ENCODE measurements at regions not wholly inside any gene's neighbourhood (a gene's known extent, or its start where the extent isn't known, plus 50 kb on each side); places are given as distances from the start of the nearest gene placed in this dataset.

- H3K9me3 Mint-ChIP-seq (ENCODE audit: unreplicated experiment) = no peaks in the 10 kb centered on the region
- no peaks in the 10 kb centered on the region for H3K4me1 Mint-ChIP-seq (ENCODE audit: insufficient read depth, unreplicated experiment)
- no peak for TF ChIP-seq CTCF (IDR thresholded peaks at IDR 0.05; ENCODE audit: unreplicated experiment)
- ChIA-PET CTCF (no interaction called here), POLR2A (interaction anchor here (0.7 kb wide), 1 partner anchor 224 kb away, joined by 3 read pairs; no protein-coding TSS in a partner anchor)
- no peaks in the 10 kb centered on the region for H3K36me3 Mint-ChIP-seq (ENCODE audit: insufficient read depth, unreplicated experiment)
- no peaks in the 10 kb centered on the region for H3K27me3 Mint-ChIP-seq (ENCODE audit: insufficient read depth, unreplicated experiment)
- intact Hi-C loops (cut with micrococcal nuclease) = no loop called here
- H3K4me3 Mint-ChIP-seq (ENCODE audit: unreplicated experiment) = no peak overlapping the region
- no TSS peak for BruUV-seq (replicated peaks)
- no peak overlapping the region for H3K27ac Mint-ChIP-seq (ENCODE audit: low read depth, unreplicated experiment)
- no peak for DNase-seq (ENCODE audit: unreplicated experiment)
Observed at GRCh38 chr12:30508205-30508967, 187.3 kb downstream of the IPO8 start.

GRCh38 chr12:30507576-30507975 is 188.1 kb downstream of the IPO8 start:
- Mint-ChIP-seq H3K4me1 (ENCODE audit: insufficient read depth, unreplicated experiment) (no peaks in the 10 kb centered on the region), H3K36me3 (ENCODE audit: insufficient read depth, unreplicated experiment) (no peaks in the 10 kb centered on the region), H3K4me3 (ENCODE audit: unreplicated experiment) (no peak overlapping the region), H3K9me3 (ENCODE audit: unreplicated experiment) (no peaks in the 10 kb centered on the region), H3K27me3 (ENCODE audit: insufficient read depth, unreplicated experiment) (no peaks in the 10 kb centered on the region), H3K27ac (ENCODE audit: low read depth, unreplicated experiment) (no peak overlapping the region)
- intact Hi-C loops (cut with micrococcal nuclease) = no loop called here
- ChIA-PET POLR2A (no interaction called here), CTCF (no interaction called here)
- no peak for TF ChIP-seq CTCF (IDR thresholded peaks at IDR 0.05; ENCODE audit: unreplicated experiment)
- no peak for DNase-seq (ENCODE audit: unreplicated experiment)
- no TSS peak for BruUV-seq (replicated peaks)

GRCh38 chr12:30506411-30506810 is 189.3 kb downstream of the IPO8 start:
- POLR2A ChIA-PET = interaction anchor here (0.6 kb wide), 1 partner anchor 18 kb away, joined by 3 read pairs; no protein-coding TSS in a partner anchor
- no TSS peak for BruUV-seq (replicated peaks)

GRCh38 chr12:30501718-30502117 is 194.0 kb downstream of the IPO8 start:
- no peaks in the 10 kb centered on the region for H3K27me3 Mint-ChIP-seq (ENCODE audit: insufficient read depth, unreplicated experiment)
- intact Hi-C loops (cut with micrococcal nuclease) = no loop called here
- no peaks in the 10 kb centered on the region for H3K9me3 Mint-ChIP-seq (ENCODE audit: unreplicated experiment)
- H3K27ac Mint-ChIP-seq (ENCODE audit: low read depth, unreplicated experiment) = no peak overlapping the region
- no peak overlapping the region for H3K4me3 Mint-ChIP-seq (ENCODE audit: unreplicated experiment)
- BruUV-seq (replicated peaks) = no TSS peak
- H3K4me1 Mint-ChIP-seq (ENCODE audit: insufficient read depth, unreplicated experiment) = no peaks in the 10 kb centered on the region
- ChIA-PET POLR2A (interaction anchor here (0.7 to 0.8 kb wide), 2 partner anchors 44 to 529 kb away, joined by 3 read pairs; no protein-coding TSS in a partner anchor), CTCF (interaction anchor here (0.7 kb wide), 1 partner anchor 968 kb away, joined by 3 read pairs; no protein-coding TSS in a partner anchor)
- no peak for TF ChIP-seq CTCF (IDR thresholded peaks at IDR 0.05; ENCODE audit: unreplicated experiment)
- no peak for DNase-seq (ENCODE audit: unreplicated experiment)
- H3K36me3 Mint-ChIP-seq (ENCODE audit: insufficient read depth, unreplicated experiment) = no peaks in the 10 kb centered on the region

More at GRCh38 chr12:30506411-30506810, 189.3 kb downstream of the IPO8 start:
- H3K27ac Mint-ChIP-seq (ENCODE audit: low read depth, unreplicated experiment) = no peak overlapping the region
- no peak for TF ChIP-seq CTCF (IDR thresholded peaks at IDR 0.05; ENCODE audit: unreplicated experiment)
- no peak for DNase-seq (ENCODE audit: unreplicated experiment)
- no peaks in the 10 kb centered on the region for H3K27me3 Mint-ChIP-seq (ENCODE audit: insufficient read depth, unreplicated experiment)
- intact Hi-C loops (cut with micrococcal nuclease) = no loop called here
- CTCF ChIA-PET = no interaction called here
- no peaks in the 10 kb centered on the region for H3K9me3 Mint-ChIP-seq (ENCODE audit: unreplicated experiment)
- H3K4me1 Mint-ChIP-seq (ENCODE audit: insufficient read depth, unreplicated experiment) = no peaks in the 10 kb centered on the region
- no peak overlapping the region for H3K4me3 Mint-ChIP-seq (ENCODE audit: unreplicated experiment)
- H3K36me3 Mint-ChIP-seq (ENCODE audit: insufficient read depth, unreplicated experiment) = no peaks in the 10 kb centered on the region

Data from MCF 10A (cell line).